PC-3 (cell line): ENCODE measurements at regions not wholly inside any gene's neighbourhood (a gene's known extent, or its start where the extent isn't known, plus 50 kb on each side); places are given as distances from the start of the nearest gene placed in this dataset.

Experiments
- ATAC-seq: fragments of 200-7000 bp; cut with Tn5 transposase; 2 replicates; pipeline ENCODE4 v1.9.1; 2020; ENCODE audit warnings: mild to moderate bottlenecking, moderate library complexity
- BruUV-seq: library from RNA; stranded (reverse); fragments of 400-500 nt; replicated peaks from 2 replicates; lab custom pipeline; 2021; lab: Mats Ljungman, UMichigan
- CTCF ChIA-PET: fragments of 300-600 bp; sonication (Branson Sonifier 250); formaldehyde crosslinking; loops from one replicate; lab custom pipeline; 2022; ENCODE audit warnings: antibody characterized with exemption; lab: Charles Lee
- POLR2A ChIA-PET: fragments of 300-600 bp; sonication (Branson Sonifier 250); formaldehyde crosslinking; loops from one replicate; lab custom pipeline; 2022; ENCODE audit warnings: antibody characterized with exemption; ENCODE audit not compliant: unreplicated experiment; lab: Charles Lee
- DNase-seq: peaks from one replicate; pipeline ENCODE4 v3.0.0-alpha.2; 2015
- H2AFZ ChIP-seq: fragments of 300-600 bp; sonication (generic); 2 replicates; pipeline ENCODE4 v1.6.0; 2016; ENCODE audit warnings: antibody characterized with exemption, low read length
- H3F3A ChIP-seq: fragments of 300-600 bp; sonication (generic); one replicate; pipeline ENCODE4 v1.6.0; 2017; ENCODE audit warnings: antibody characterized with exemption, low read length, control low read depth, mild to moderate bottlenecking; ENCODE audit not compliant: unreplicated experiment
- H3K27ac ChIP-seq: fragments of 300-600 bp; sonication (generic); 2 replicates; pipeline ENCODE4 v1.5.1; 2016; ENCODE audit warnings: mild to moderate bottlenecking, low read length
- H3K27me3 ChIP-seq: fragments of 300-600 bp; sonication (generic); 2 replicates; pipeline ENCODE4 v1.6.1; 2016; ENCODE audit warnings: low read length, mixed read lengths
- H3K36me3 ChIP-seq: fragments of 300-600 bp; sonication (generic); 2 replicates; pipeline ENCODE4 v1.6.1; 2016; ENCODE audit warnings: low read depth, mixed run types, low read length, mixed read lengths
- H3K4me1 ChIP-seq: fragments of 300-600 bp; sonication (generic); 2 replicates; pipeline ENCODE4 v1.5.1; 2016; ENCODE audit warnings: low read length; ENCODE audit not compliant: insufficient read depth
- H3K4me2 ChIP-seq: fragments of 300-600 bp; sonication (generic); 2 replicates; pipeline ENCODE4 v1.6.0; 2016; ENCODE audit warnings: low read length
- H3K4me3 ChIP-seq: fragments of 300-600 bp; sonication (generic); 2 replicates; pipeline ENCODE4 v1.5.1; 2016; ENCODE audit warnings: mild to moderate bottlenecking, low read length, mixed read lengths
- H3K79me2 ChIP-seq: fragments of 300-600 bp; sonication (generic); 2 replicates; pipeline ENCODE4 v1.6.1; 2017; ENCODE audit warnings: low read length, mixed read lengths
- H3K9ac ChIP-seq: fragments of 300-600 bp; sonication (generic); 2 replicates; pipeline ENCODE4 v1.6.0; 2016; ENCODE audit warnings: mild to moderate bottlenecking, low read length
- H3K9me2 ChIP-seq: fragments of 300-600 bp; sonication (generic); replicated peaks from 2 replicates; pipeline ENCODE4 v1.6.1; 2016; ENCODE audit warnings: mixed run types, low read length, mixed read lengths
- H3K9me3 ChIP-seq: fragments of 300-600 bp; sonication (generic); 2 replicates; pipeline ENCODE4 v1.6.1; 2016; ENCODE audit warnings: low read length, mixed read lengths
- H4K20me1 ChIP-seq: fragments of 300-600 bp; sonication (generic); 2 replicates; pipeline ENCODE4 v1.6.1; 2016; ENCODE audit warnings: low read length, mixed read lengths
- EZH2 ChIP-seq: fragments of 300-600 bp; sonication (generic); IDR thresholded peaks from one replicate; pipeline ENCODE4 v1.6.1; 2017; ENCODE audit warnings: antibody characterized with exemption, mild to moderate bottlenecking, low read length; ENCODE audit not compliant: unreplicated experiment
- EZH2phosphoT487 ChIP-seq: fragments of 300-600 bp; sonication (generic); IDR thresholded peaks from 2 replicates; pipeline ENCODE4 v1.6.1; 2018; ENCODE audit warnings: mild to moderate bottlenecking, antibody characterized with exemption, low read length, borderline replicate concordance
- intact Hi-C: fragments of 100-400 bp; cut with micrococcal nuclease; formaldehyde crosslinking; loops from 2 replicates; pipeline ENCODE4 v1.9.0; 2023
- TF ChIP-seq, protein P1 (sequence below): fragments of 300-600 bp; sonication (generic); conservative IDR thresholded peaks from 2 replicates; pipeline ENCODE4 v1.5.1; 2017; ENCODE audit warnings: antibody characterized with exemption, low read depth, mild to moderate bottlenecking, low read length

DNA sequence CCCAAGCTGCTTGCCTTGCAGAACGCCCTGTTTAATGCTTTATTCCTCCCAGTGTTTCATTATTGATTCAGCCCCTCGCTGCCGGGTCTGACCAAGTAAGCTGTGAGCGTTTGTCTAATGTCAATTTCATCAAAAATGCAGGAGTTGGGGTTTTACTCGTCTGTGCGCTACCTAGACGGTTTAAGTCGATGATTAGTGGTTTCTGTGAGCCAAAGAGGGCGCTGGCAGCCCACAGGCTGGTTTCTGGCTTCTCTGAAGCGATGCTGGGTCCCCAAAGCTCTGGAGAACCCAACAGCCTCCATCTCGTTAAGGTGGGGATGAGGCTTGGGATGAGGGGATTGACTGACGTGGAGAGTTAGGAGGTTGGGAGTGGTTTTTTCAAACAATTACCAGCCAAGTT lies 102.9 kb downstream of the SYF2 start:
- DNase-seq (no peak), ATAC-seq (no peak)
- no peaks in the 10 kb centered on the region for H3K4me1 ChIP-seq
- no peaks in the 10 kb centered on the region for H3K36me3 ChIP-seq
- peaks cover 7% of the 10 kb centered on the region; the same call in 1 of the 2 replicates for H3K27me3 ChIP-seq
- no peaks in the 10 kb centered on the region for H3K9me3 ChIP-seq
- H3K79me2 ChIP-seq: no peaks in the 10 kb centered on the region
- H3F3A ChIP-seq: no peaks in the 10 kb centered on the region
- intact Hi-C loops: no loop called here
- BruUV-seq: no TSS peak
- no peak overlapping the region for H3K4me2 ChIP-seq
- no peaks in the 10 kb centered on the region for H3K9me2 ChIP-seq
- H3K4me3 ChIP-seq: no peak overlapping the region
- H3K9ac ChIP-seq: no peak overlapping the region
- ChIA-PET POLR2A (no interaction called here), CTCF (no interaction called here)
- no peak overlapping the region for H2AFZ ChIP-seq
- no peak overlapping the region for H3K27ac ChIP-seq
- TF ChIP-seq EZH2 (no peak), EZH2phosphoT487 (no peak)
- TF ChIP-seq, protein P1, sequence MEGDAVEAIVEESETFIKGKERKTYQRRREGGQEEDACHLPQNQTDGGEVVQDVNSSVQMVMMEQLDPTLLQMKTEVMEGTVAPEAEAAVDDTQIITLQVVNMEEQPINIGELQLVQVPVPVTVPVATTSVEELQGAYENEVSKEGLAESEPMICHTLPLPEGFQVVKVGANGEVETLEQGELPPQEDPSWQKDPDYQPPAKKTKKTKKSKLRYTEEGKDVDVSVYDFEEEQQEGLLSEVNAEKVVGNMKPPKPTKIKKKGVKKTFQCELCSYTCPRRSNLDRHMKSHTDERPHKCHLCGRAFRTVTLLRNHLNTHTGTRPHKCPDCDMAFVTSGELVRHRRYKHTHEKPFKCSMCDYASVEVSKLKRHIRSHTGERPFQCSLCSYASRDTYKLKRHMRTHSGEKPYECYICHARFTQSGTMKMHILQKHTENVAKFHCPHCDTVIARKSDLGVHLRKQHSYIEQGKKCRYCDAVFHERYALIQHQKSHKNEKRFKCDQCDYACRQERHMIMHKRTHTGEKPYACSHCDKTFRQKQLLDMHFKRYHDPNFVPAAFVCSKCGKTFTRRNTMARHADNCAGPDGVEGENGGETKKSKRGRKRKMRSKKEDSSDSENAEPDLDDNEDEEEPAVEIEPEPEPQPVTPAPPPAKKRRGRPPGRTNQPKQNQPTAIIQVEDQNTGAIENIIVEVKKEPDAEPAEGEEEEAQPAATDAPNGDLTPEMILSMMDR: no peak
- H4K20me1 ChIP-seq: no peaks in the 10 kb centered on the region

DNA sequence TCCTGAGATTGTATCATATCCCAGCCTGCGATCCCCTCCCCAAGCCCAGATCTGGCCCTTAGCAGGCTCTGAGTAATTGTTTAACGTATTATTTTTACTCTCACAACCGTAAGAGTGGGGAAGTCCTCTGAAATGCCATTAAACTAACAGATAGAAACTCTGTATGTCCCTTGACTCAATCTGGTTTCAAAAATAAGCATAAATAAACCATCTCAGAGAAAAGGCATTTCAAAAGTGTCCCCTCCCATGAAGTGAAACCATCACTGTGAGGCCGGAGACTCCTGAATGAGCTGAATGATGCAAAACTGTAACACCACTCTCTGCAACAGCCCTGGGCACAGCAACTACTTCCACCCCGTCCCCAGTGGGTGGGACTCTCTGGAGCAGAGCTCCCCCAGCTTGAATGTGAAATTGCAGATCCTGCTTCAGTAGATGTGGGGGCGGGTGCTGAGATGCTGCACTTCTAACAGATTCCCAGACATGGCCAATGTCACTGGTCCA lies 104.1 kb downstream of the SYF2 start:
- ATAC-seq: no peak
- TF ChIP-seq, protein P1: no peak
- TF ChIP-seq EZH2phosphoT487: no peak
- no peak for TF ChIP-seq EZH2
- BruUV-seq: no TSS peak
- Histone ChIP-seq H3K79me2 (no peaks in the 10 kb centered on the region), H3K9ac (no peak overlapping the region), H3F3A (no peaks in the 10 kb centered on the region), H3K9me2 (no peaks in the 10 kb centered on the region), H3K4me1 (no peaks in the 10 kb centered on the region), H3K27ac (no peak overlapping the region), H3K4me2 (no peak overlapping the region), H3K27me3 (peaks cover 7% of the 10 kb centered on the region; the same call in 1 of the 2 replicates), H3K9me3 (no peaks in the 10 kb centered on the region), H2AFZ (no peak overlapping the region), H3K36me3 (no peaks in the 10 kb centered on the region), H4K20me1 (no peaks in the 10 kb centered on the region), H3K4me3 (no peak overlapping the region)
- CTCF ChIA-PET: no interaction called here
- DNase-seq: no peak
- POLR2A ChIA-PET: no interaction called here
- intact Hi-C loops: no loop called here

DNA sequence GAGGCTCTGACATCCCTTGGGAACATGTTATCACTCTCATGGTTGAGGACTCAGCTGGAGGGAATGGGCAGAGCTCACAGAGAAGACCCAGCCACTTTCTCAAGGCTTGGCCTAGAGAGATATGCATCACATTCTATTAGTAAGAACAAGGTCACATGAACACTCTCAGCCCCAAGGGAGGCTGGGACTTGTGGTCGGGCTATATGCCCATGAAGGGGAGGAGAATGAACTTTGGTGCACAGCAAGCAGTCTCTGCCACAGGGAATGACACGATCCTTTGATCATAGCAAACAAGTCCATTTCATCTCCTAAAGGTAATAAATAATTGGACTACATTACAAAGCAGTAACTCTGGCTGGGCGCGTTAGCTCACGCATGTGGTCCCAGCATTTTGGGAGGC lies 105.7 kb downstream of the SYF2 start:
- no peaks in the 10 kb centered on the region for H3F3A ChIP-seq
- H3K79me2 ChIP-seq: no peaks in the 10 kb centered on the region
- no peaks in the 10 kb centered on the region for H3K9me3 ChIP-seq
- no peak overlapping the region for H3K27ac ChIP-seq
- H3K36me3 ChIP-seq: no peaks in the 10 kb centered on the region
- H3K27me3 ChIP-seq: peaks cover 7% of the 10 kb centered on the region; the same call in 1 of the 2 replicates
- intact Hi-C loops: no loop called here
- CTCF ChIA-PET: no interaction called here
- no peak overlapping the region for H3K9ac ChIP-seq
- BruUV-seq: no TSS peak
- H3K4me1 ChIP-seq: no peaks in the 10 kb centered on the region
- no peak overlapping the region for H3K4me2 ChIP-seq
- DNase-seq: no peak
- no peak for ATAC-seq
- H4K20me1 ChIP-seq: no peaks in the 10 kb centered on the region
- no peak overlapping the region for H3K4me3 ChIP-seq
- no peak overlapping the region for H2AFZ ChIP-seq
- TF ChIP-seq EZH2phosphoT487: no peak
- TF ChIP-seq EZH2: no peak
- TF ChIP-seq, protein P1: no peak
- H3K9me2 ChIP-seq: no peaks in the 10 kb centered on the region
- POLR2A ChIA-PET: no interaction called here
